Testis (tissue), 2 donors: ENCODE measurements at regions not wholly inside any gene's neighbourhood (a gene's known extent, or its start where the extent isn't known, plus 50 kb on each side); places are given as distances from the start of the nearest gene placed in this dataset.

ENCODE experiments used
- DNase-seq: peaks from one replicate; pipeline ENCODE4 v3.0.0-alpha.2; 2019
- H3K27ac ChIP-seq, 2 donors: fragments of 200-600 bp; sonication (generic); one replicate each; pipeline ENCODE4 v1.5.1; 2019
- H3K27me3 ChIP-seq: fragments of 200-600 bp; sonication (generic); one replicate; pipeline ENCODE4 v1.5.1; 2019
- H3K36me3 ChIP-seq: fragments of 200-600 bp; sonication (generic); one replicate; pipeline ENCODE4 v1.5.1; 2017; ENCODE audit warnings: low read depth; ENCODE audit errors: missing control alignments
- H3K4me1 ChIP-seq: fragments of 200-600 bp; sonication (generic); one replicate; pipeline ENCODE4 v1.5.1; 2019
- H3K4me3 ChIP-seq, 2 donors: fragments of 200-600 bp; sonication (generic); one replicate each; pipeline ENCODE4 v1.5.1; 2017 to 2019
- H3K9me3 ChIP-seq: fragments of 200-600 bp; sonication (generic); one replicate; pipeline ENCODE4 v1.5.1; 2017
- CTCF ChIP-seq, 3 experiments: fragments of 450-650 bp in 2 of 3; fragments of 200-600 bp in 1 of 3; sonication (generic) in 1 of 3; IDR thresholded peaks; one replicate each; pipeline ENCODE4 v1.5.1; 2016 to 2019; ENCODE audit warnings: antibody characterized with exemption in 3 of 3, mild to moderate bottlenecking in 2 of 3, moderate library complexity in 1 of 3
- POLR2A ChIP-seq: fragments of 450-650 bp; IDR thresholded peaks from one replicate; pipeline ENCODE4 v1.6.1; 2017; ENCODE audit warnings: antibody characterized with exemption, mild to moderate bottlenecking, moderate library complexity
- WGBS, 2 donors: methylation state at CpG; one replicate each; pipeline ENCODE4 v1.1.5; 2018; 5-methylcytosine and 5-hydroxymethylcytosine counted together
- intact Hi-C: fragments of 100-400 bp; cut with DNase I; formaldehyde crosslinking; loops from one replicate; pipeline ENCODE4 v1.15.1; 2023; ENCODE audit warnings: low total_unique reads

GRCh38 chr2:67037655-67038054 lies 359.5 kb upstream of the ETAA1 start:
- H3K9me3 ChIP-seq: no peaks in the 10 kb centered on the region
- H3K27ac ChIP-seq: no peak overlapping the region
- intact Hi-C loops: no loop called here

GRCh38 chr2:67038195-67038594 lies 358.9 kb upstream of the ETAA1 start:
- Histone ChIP-seq H3K9me3 (no peaks in the 10 kb centered on the region), H3K4me3 (no peak overlapping the region), H3K27me3 (no peaks in the 10 kb centered on the region), H3K27ac (no peak overlapping the region), H3K36me3 (no peaks in the 10 kb centered on the region), H3K4me1 (no peaks in the 10 kb centered on the region)
- intact Hi-C loops: no loop called here
- TF ChIP-seq POLR2A: no peak
- TF ChIP-seq CTCF (IDR thresholded peaks at IDR 0.05): no peak
- 91 to 97% methylated on average over 3 of the region's 3 CpGs for WGBS, 2 donors
- DNase-seq: no peak

More at GRCh38 chr2:67037655-67038054, 359.5 kb upstream of the ETAA1 start:
- no peak for DNase-seq
- TF ChIP-seq CTCF (IDR thresholded peaks at IDR 0.05) (no peak), POLR2A (no peak)
- Histone ChIP-seq H3K27me3 (no peaks in the 10 kb centered on the region), H3K4me3 (no peak overlapping the region), H3K36me3 (no peaks in the 10 kb centered on the region), H3K4me1 (no peaks in the 10 kb centered on the region)
- WGBS, 2 donors: 80 to 81% methylated on average over 8 of the region's 8 CpGs

- 79 to 91% methylated on average over 3 of the region's 3 CpGs for WGBS, 2 donors
- no peaks in the 10 kb centered on the region for H3K4me1 ChIP-seq
- intact Hi-C loops: no loop called here
- H3K27me3 ChIP-seq: no peaks in the 10 kb centered on the region
- H3K4me3 ChIP-seq: no peak overlapping the region
- no peak for DNase-seq
- H3K27ac ChIP-seq: no peak overlapping the region
- no peak for TF ChIP-seq CTCF (IDR thresholded peaks at IDR 0.05)
- TF ChIP-seq POLR2A: no peak
- no peaks in the 10 kb centered on the region for H3K9me3 ChIP-seq
- no peaks in the 10 kb centered on the region for H3K36me3 ChIP-seq
Measured at GRCh38 chr2:67039058-67039457, 358.1 kb upstream of the ETAA1 start.

- H3K4me3 ChIP-seq: no peak overlapping the region
- intact Hi-C loops: no loop called here
- WGBS, 2 donors: 71 to 90% methylated on average over 2 of the region's 2 CpGs
- no peaks in the 10 kb centered on the region for H3K4me1 ChIP-seq
- H3K27ac ChIP-seq: no peak overlapping the region
- H3K36me3 ChIP-seq: no peaks in the 10 kb centered on the region
- no peaks in the 10 kb centered on the region for H3K27me3 ChIP-seq
- DNase-seq: no peak
- TF ChIP-seq CTCF (IDR thresholded peaks at IDR 0.05) (no peak), POLR2A (no peak)
- H3K9me3 ChIP-seq: no peaks in the 10 kb centered on the region
Measured at GRCh38 chr2:67039517-67040103, 357.5 kb upstream of the ETAA1 start.

GRCh38 chr2:67041051-67041450 lies 356.1 kb upstream of the ETAA1 start:
- Histone ChIP-seq H3K27me3 (no peaks in the 10 kb centered on the region), H3K27ac (no peak overlapping the region), H3K4me3 (no peak overlapping the region), H3K4me1 (no peaks in the 10 kb centered on the region), H3K9me3 (no peaks in the 10 kb centered on the region), H3K36me3 (no peaks in the 10 kb centered on the region)
- DNase-seq: no peak
- intact Hi-C loops: no loop called here
- WGBS, 2 donors: 64 to 74% methylated on average over 1 of the region's 1 CpG
- TF ChIP-seq CTCF (IDR thresholded peaks at IDR 0.05): no peak
- no peak for TF ChIP-seq POLR2A
